Erythroblast (primary cell): ENCODE measurements at regions not wholly inside any gene's neighbourhood (a gene's known extent, or its start where the extent isn't known, plus 50 kb on each side); places are given as distances from the start of the nearest gene placed in this dataset.

ENCODE experiments used
- GATA1 ChIP-seq: IDR thresholded peaks from 2 replicates; pipeline ENCODE4 v1.6.1; 2011; ENCODE audit warnings: low read depth, mild to moderate bottlenecking, control low read depth, low read length, moderate library complexity
- POLR2A ChIP-seq: IDR thresholded peaks from 2 replicates; pipeline ENCODE4 v1.6.1; 2011; ENCODE audit warnings: mild to moderate bottlenecking, low read length

GRCh38 chr4:174398728-174399127, 115.0 kb downstream of the CEP44 start:
- no peak for TF ChIP-seq POLR2A
- TF ChIP-seq GATA1 = no peak
